Stomach (tissue), 8 donors: ENCODE measurements at regions not wholly inside any gene's neighbourhood (a gene's known extent, or its start where the extent isn't known, plus 50 kb on each side); places are given as distances from the start of the nearest gene placed in this dataset.
A peak's percentile ranks its signal among the peaks of the same experiment; 100 is the strongest.

Experiments used
- DNase-seq, 2 donors: peaks; one replicate each; pipeline versions ENCODE4 v3.0.0 to v3.0.0-alpha.2; 2013 to 2019
- H3K27ac ChIP-seq, 5 donors: fragments of 200-600 bp in 4 of 5; sonication (generic) in 4 of 5; one replicate each; pipeline ENCODE4 v1.5.1; 2013 to 2019; ENCODE audit warnings: mild to moderate bottlenecking in 1 of 5, moderate library complexity in 1 of 5
- H3K27me3 ChIP-seq, 3 donors: fragments of 200-600 bp; sonication (generic); one replicate each; pipeline ENCODE4 v1.5.1; 2017 to 2019; ENCODE audit warnings: mixed run types in 1 of 3
- H3K36me3 ChIP-seq, 4 donors: fragments of 200-600 bp; sonication (generic); 1 replicate in 3 of 4; 2 replicates in 1 of 4; pipeline ENCODE4 v1.5.1; 2016 to 2019
- H3K4me1 ChIP-seq, 4 donors: fragments of 200-600 bp; sonication (generic); one replicate each; pipeline ENCODE4 v1.5.1; 2016 to 2019
- H3K4me3 ChIP-seq, 4 donors: fragments of 200-600 bp; sonication (generic) in 3 of 4; one replicate each; pipeline ENCODE4 v1.5.1; 2016 to 2019; ENCODE audit warnings: mild to moderate bottlenecking in 1 of 4
- H3K9me3 ChIP-seq, 4 donors: fragments of 200-600 bp; sonication (generic); one replicate each; pipeline ENCODE4 v1.5.1; 2016 to 2019
- EP300 ChIP-seq: sonication (generic); formaldehyde crosslinking; IDR thresholded peaks from one replicate; pipeline ENCODE4 v1.6.1; 2017; ENCODE audit warnings: antibody characterized with exemption
- POLR2A ChIP-seq, 4 donors: fragments of 450-650 bp; IDR thresholded peaks; one replicate each; pipeline ENCODE4 v1.6.1; 2016; ENCODE audit warnings: antibody characterized with exemption in 4 of 4, control low read depth in 2 of 4, mild to moderate bottlenecking in 1 of 4, moderate library complexity in 1 of 4
- POLR2AphosphoS5 ChIP-seq, 3 donors: sonication (generic); formaldehyde crosslinking; IDR thresholded peaks; one replicate each; pipeline ENCODE4 v1.6.1; 2016; ENCODE audit warnings: antibody characterized with exemption in 3 of 3
- WGBS, 5 donors: extraction: QIAGEN DNeasy Blood & Tissue Kit in 3 of 5; methylation state at CpG; one replicate each; pipeline versions ENCODE4 v1.1.5 to v1.1.7; 2013 to 2018; 5-methylcytosine and 5-hydroxymethylcytosine counted together
- intact Hi-C: fragments of 100-400 bp; cut with DNase I; formaldehyde crosslinking; loops from one replicate; pipeline ENCODE4 v1.15.1; 2023; ENCODE audit warnings: low total_unique reads
- TF ChIP-seq, protein P1 (sequence below), 7 experiments: fragments of 450-650 bp in 4 of 7; fragments of 200-600 bp in 3 of 7; sonication (generic) in 3 of 7; IDR thresholded peaks; one replicate each; pipeline ENCODE4 v1.5.1; 2016 to 2019; ENCODE audit warnings: antibody characterized with exemption in 7 of 7, control low read depth in 2 of 7, mild to moderate bottlenecking in 1 of 7
- donor health status: healthy with polysubstance abuse.
- donor health status: Bipolar disorder and iron deficiency.
- donor health status: healthy.

DNA sequence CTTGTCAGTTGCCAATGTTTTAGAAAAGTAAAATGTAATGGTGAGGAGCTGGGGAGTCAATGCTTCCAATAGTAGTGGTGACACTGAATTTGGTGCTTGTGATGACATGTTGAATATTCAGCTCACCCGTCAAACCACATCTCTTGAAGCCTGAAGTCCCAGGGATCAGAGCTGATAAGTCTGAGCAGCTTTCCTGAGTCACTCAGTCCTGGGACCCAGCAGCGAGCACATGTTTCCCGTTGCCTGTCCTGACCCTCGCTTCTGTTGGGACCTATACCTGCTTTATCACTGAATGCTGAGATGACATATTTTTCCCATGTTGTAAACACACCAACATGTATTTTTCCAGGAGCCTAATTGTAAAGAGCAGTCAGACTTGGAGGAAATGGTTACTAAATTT lies 693.6 kb downstream of the QKI start:
- peaks cover 0 to 5% (median 0%) of the 10 kb centered on the region in 3 donors for H3K27me3 ChIP-seq
- WGBS, 5 donors: 43 to 86% (median 67%) methylated on average over 4 of the region's 4 CpGs
- no peak overlapping the region for H3K27ac ChIP-seq
- intact Hi-C loops: no loop called here
- DNase-seq: no peak
- H3K4me3 ChIP-seq: no peak overlapping the region
- H3K4me1 ChIP-seq: peaks cover 0 to 10% (median 3%) of the 10 kb centered on the region in 4 donors
- H3K36me3 ChIP-seq: no peaks in the 10 kb centered on the region
- TF ChIP-seq EP300 (no peak), POLR2AphosphoS5 (IDR thresholded peaks at IDR 0.05) (no peak), POLR2A (IDR thresholded peaks at IDR 0.05) (no peak)
- TF ChIP-seq, protein P1, sequence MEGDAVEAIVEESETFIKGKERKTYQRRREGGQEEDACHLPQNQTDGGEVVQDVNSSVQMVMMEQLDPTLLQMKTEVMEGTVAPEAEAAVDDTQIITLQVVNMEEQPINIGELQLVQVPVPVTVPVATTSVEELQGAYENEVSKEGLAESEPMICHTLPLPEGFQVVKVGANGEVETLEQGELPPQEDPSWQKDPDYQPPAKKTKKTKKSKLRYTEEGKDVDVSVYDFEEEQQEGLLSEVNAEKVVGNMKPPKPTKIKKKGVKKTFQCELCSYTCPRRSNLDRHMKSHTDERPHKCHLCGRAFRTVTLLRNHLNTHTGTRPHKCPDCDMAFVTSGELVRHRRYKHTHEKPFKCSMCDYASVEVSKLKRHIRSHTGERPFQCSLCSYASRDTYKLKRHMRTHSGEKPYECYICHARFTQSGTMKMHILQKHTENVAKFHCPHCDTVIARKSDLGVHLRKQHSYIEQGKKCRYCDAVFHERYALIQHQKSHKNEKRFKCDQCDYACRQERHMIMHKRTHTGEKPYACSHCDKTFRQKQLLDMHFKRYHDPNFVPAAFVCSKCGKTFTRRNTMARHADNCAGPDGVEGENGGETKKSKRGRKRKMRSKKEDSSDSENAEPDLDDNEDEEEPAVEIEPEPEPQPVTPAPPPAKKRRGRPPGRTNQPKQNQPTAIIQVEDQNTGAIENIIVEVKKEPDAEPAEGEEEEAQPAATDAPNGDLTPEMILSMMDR (IDR thresholded peaks at IDR 0.05): no peak
- no peaks in the 10 kb centered on the region for H3K9me3 ChIP-seq

DNA sequence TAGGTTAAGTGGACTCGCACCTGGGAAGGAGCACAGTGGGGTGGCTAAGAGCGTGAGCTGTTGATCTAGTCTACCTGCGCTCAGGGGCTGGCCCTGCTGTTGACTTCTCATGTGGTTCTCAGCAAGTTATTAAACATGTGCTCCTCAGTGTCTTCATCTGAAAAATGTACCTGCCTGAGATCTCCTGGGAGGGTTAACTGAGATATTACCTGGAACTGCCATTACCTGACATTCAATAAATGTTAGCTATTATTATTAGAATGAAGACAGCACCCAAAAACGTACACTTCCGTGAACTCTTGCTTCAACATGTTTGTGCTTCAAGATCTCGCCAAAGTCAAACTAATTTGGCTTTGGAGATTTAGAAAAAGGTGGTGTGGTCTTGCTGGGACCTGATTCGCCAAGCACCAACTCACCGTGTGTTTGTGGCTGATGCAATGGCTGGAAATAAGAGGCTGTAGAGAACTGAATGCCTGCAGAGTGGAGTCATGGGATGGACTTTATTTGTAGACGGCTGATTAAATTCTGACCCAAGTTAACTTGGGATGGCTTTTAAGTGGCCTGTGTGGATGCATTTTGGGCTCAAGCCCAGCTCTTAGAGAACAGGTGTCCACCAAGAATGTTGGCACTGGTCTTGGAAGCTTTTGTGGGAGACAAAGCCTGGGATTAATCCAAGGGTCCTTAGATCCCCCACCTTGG lies 692.9 kb downstream of the QKI start:
- Histone ChIP-seq H3K9me3 (no peaks in the 10 kb centered on the region), H3K4me3 (no peak overlapping the region), H3K27me3 (peaks cover 0 to 5% (median 0%) of the 10 kb centered on the region in 3 donors), H3K27ac (no peak overlapping the region), H3K36me3 (no peaks in the 10 kb centered on the region), H3K4me1 (peaks cover 0 to 10% (median 3%) of the 10 kb centered on the region in 4 donors)
- intact Hi-C loops: no loop called here
- 79 to 94% (median 84%) methylated on average over 9 of the region's 9 CpGs for WGBS, 5 donors
- TF ChIP-seq POLR2A (IDR thresholded peaks at IDR 0.05): no peak
- no peak for DNase-seq

DNA sequence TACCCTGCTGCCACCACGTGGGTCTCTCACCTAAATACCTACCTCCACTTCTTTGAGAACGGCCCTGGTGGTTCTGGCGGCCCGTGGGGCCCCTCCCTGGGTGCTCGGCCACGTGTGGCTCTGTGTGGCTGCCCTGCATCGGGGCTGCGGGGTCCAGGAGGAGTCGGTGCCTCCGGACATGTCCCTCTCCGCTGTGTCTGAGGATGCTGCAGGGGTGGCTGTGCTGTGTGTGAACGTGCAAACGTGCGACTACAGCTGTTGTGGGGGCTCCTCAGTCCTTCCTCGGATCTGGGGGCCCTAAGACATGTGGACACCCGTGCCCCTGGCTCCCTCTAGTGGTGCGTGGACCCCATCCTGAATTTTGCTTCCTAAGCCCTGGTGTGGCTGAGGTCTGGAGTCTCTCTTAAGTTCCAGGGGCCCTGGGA lies 691.8 kb downstream of the QKI start:
- intact Hi-C loops: no loop called here
- DNase-seq: peak in 1 of 2 donors; percentile 27
- Histone ChIP-seq H3K27me3 (peaks cover 0 to 5% (median 0%) of the 10 kb centered on the region in 3 donors), H3K4me1 (peaks cover 0 to 10% (median 3%) of the 10 kb centered on the region in 4 donors), H3K9me3 (no peaks in the 10 kb centered on the region), H3K27ac (no peak overlapping the region), H3K4me3 (no peak overlapping the region), H3K36me3 (no peaks in the 10 kb centered on the region)
- 72 to 83% (median 81%) methylated on average over 14 to 17 of the region's 17 CpGs for WGBS, 5 donors
- no peak for TF ChIP-seq EP300
- TF ChIP-seq POLR2AphosphoS5 (IDR thresholded peaks at IDR 0.05): no peak
- TF ChIP-seq POLR2A (IDR thresholded peaks at IDR 0.05): no peak
- TF ChIP-seq, protein P1 (IDR thresholded peaks at IDR 0.05): peak in 1 of 7 experiments; percentile 14

DNA sequence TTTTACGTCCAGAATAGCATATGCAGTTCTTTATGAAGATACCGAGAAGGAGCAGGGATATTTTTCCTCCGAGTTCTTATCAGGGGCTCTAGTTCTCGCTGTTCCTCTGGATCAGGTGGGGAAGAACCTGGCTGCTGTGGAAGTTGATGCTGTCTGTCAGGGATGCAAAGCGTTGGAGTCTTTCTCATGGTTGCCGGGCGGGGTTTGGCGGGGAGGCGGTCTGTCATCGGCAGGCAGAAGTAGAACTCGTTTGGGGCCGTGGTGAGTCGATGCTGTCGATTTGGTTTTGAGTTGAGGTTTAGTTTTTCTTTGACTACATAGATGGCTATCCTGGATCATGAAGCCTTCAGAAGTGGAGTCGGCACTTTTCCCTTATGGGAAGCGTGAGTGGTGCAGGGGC lies 691.2 kb downstream of the QKI start:
- no peak overlapping the region for H3K27ac ChIP-seq
- TF ChIP-seq EP300 (no peak), POLR2A (IDR thresholded peaks at IDR 0.05) (no peak), POLR2AphosphoS5 (IDR thresholded peaks at IDR 0.05) (no peak)
- TF ChIP-seq, protein P1 (IDR thresholded peaks at IDR 0.05): no peak
- intact Hi-C loops: no loop called here
- H3K4me3 ChIP-seq: no peak overlapping the region
- H3K27me3 ChIP-seq: peaks cover 0 to 5% (median 0%) of the 10 kb centered on the region in 3 donors
- no peaks in the 10 kb centered on the region for H3K36me3 ChIP-seq
- 72 to 81% (median 79%) methylated on average over 16 of the region's 16 CpGs for WGBS, 5 donors
- DNase-seq: no peak
- no peaks in the 10 kb centered on the region for H3K9me3 ChIP-seq
- H3K4me1 ChIP-seq: peaks cover 0 to 10% (median 3%) of the 10 kb centered on the region in 4 donors

DNA sequence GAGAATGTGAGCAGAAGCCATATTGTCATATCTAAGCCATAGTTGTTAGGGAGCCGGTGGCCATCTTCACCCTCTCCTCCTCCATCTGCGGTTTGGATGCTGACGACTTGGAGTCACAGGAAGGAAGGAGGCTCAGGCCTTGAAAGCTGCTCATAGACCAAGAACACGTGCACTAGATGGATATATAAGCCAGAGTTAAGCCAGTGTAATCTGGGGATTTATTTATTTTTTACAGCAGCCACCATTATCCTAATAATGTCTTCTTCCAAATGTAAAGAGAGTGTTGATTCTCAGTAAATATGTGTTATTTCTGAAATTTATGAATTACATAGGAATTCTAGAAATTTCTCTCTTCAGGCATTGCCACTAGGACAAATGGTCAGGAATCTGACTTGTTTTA lies 689.9 kb downstream of the QKI start:
- no peaks in the 10 kb centered on the region for H3K9me3 ChIP-seq
- DNase-seq: no peak
- no peak overlapping the region for H3K27ac ChIP-seq
- WGBS, 5 donors: 81 to 91% (median 84%) methylated on average over 4 of the region's 4 CpGs
- TF ChIP-seq POLR2A (IDR thresholded peaks at IDR 0.05) (no peak), POLR2AphosphoS5 (IDR thresholded peaks at IDR 0.05) (no peak), EP300 (no peak)
- TF ChIP-seq, protein P1 (IDR thresholded peaks at IDR 0.05): no peak
- intact Hi-C loops: no loop called here
- H3K4me3 ChIP-seq: no peak overlapping the region
- H3K36me3 ChIP-seq: no peaks in the 10 kb centered on the region
- H3K4me1 ChIP-seq: peaks cover 0 to 5% (median 2%) of the 10 kb centered on the region in 4 donors
- H3K27me3 ChIP-seq: peaks cover 0 to 5% (median 0%) of the 10 kb centered on the region in 3 donors
